ENCODE measurements at regions not wholly inside any gene's neighbourhood (a gene's known extent, or its start where the extent isn't known, plus 50 kb on each side); places are given as distances from the start of the nearest gene placed in this dataset.

DNA sequence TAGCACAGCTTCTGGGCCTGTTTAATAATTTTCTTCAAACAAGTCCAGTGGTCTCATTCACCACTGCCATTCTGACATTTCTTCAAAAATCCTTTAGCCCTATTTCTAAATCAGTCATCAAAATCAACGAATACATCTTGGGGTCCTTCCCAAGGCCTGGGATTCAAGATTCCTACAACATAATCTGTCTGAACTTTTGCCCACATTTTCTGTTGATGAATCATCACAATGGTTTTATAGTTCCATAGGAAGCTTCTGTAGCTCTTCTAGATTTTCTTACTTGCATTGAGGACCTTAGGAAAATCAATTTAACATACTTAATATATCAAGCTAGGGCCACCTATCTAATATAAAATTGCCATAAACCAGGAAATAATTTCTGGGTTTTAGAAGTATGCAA, 811.8 kb upstream of the ACVR2A start:
- H3K4me3 ChIP-seq (ENCODE audit: low read depth, low read length), result no peak overlapping the region
- peak; percentile 24 for DNase-seq (ENCODE audit: low read depth)
- TF ChIP-seq, protein P1, sequence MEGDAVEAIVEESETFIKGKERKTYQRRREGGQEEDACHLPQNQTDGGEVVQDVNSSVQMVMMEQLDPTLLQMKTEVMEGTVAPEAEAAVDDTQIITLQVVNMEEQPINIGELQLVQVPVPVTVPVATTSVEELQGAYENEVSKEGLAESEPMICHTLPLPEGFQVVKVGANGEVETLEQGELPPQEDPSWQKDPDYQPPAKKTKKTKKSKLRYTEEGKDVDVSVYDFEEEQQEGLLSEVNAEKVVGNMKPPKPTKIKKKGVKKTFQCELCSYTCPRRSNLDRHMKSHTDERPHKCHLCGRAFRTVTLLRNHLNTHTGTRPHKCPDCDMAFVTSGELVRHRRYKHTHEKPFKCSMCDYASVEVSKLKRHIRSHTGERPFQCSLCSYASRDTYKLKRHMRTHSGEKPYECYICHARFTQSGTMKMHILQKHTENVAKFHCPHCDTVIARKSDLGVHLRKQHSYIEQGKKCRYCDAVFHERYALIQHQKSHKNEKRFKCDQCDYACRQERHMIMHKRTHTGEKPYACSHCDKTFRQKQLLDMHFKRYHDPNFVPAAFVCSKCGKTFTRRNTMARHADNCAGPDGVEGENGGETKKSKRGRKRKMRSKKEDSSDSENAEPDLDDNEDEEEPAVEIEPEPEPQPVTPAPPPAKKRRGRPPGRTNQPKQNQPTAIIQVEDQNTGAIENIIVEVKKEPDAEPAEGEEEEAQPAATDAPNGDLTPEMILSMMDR (IDR thresholded peaks at IDR 0.05; ENCODE audit: insufficient read depth, low read depth, low read length), result no peak

DNA sequence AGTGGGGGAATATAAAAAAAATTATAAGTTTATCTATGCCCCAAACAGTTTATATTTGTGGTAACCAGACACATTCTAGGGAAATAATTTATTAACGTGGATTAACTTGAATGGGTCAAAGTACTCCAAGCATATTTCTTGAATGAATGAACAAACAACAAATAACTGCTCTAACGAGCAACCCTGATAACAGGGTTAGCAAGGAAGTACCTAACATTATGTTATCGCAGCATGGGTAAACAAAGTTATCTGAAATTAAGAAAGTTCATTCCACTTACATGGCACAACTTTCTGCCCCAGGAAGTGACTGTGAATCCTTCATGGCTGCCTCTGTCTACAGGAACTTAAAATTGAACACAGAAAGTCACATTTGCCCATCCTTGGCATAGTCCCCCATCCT, 812.9 kb upstream of the ACVR2A start:
- TF ChIP-seq, protein P1 (IDR thresholded peaks at IDR 0.05; ENCODE audit: insufficient read depth, low read depth, low read length), result no peak
- no peak overlapping the region for H3K4me3 ChIP-seq (ENCODE audit: low read depth, low read length)
- DNase-seq (ENCODE audit: low read depth), result peak; percentile 82

DNA sequence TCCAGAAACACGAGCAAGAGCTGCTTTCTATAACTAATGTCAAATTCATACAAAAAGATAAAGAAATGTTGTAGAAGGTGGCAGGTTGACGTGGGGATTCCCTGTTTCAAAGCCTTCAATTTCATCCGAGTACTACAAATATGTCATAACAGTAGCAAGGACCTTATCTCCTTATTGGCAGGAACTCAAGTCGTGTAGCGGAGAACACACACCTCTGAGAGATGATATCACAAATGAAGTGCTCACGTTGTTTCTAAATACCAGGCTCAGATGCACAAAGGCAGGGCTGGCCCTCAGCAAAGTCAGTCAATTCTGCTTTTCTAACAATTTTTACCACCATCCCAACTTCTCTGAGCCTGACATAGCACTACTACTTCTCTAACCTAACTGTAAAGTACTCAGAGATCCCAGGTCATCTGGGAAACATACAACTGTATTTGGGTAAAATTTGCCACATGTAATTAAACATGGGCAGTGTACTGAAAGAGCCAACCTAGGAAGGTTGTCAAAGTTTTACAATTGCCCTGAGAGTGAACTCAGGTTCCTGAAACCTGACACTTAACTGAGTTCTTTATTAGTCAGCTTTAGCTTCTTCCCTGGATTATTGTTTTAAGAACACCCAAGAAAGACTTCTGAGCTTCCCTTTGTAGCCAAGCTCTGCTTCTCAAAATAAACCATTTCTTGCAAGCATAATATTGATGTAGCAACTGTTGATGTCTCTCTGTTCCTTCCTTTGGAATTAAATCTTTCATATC, 813.7 kb upstream of the ACVR2A start:
- peak; percentile 78 for DNase-seq (ENCODE audit: low read depth)
- TF ChIP-seq, protein P1 (IDR thresholded peaks at IDR 0.05; ENCODE audit: insufficient read depth, low read depth, low read length), result no peak

DNA sequence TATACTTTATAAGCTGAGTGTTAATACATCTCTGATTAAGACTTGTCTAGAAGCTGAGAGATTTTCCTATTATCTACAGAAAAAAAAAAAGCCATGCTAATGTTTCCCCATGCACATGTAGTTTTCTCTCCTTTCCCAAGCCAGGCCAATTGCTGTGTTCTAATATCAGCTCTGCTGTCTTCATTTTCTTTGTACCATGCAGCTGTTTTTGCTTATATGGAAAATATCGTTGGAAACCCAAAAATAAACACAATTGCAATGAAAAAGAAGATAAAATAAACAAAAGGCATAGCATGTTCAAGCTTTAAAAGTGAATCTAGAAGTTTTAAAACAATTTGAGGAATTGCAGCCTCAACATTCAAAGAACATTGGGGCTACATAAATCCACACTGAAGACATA, 817.4 kb upstream of the ACVR2A start:
- TF ChIP-seq, protein P1 (IDR thresholded peaks at IDR 0.05; ENCODE audit: insufficient read depth, low read depth, low read length), result no peak
- peak; percentile 45 for DNase-seq (ENCODE audit: low read depth)
- no peak overlapping the region for H3K4me3 ChIP-seq (ENCODE audit: low read depth, low read length)

More for the DNA sequence above, 813.7 kb upstream of the ACVR2A start:
- H3K4me3 ChIP-seq (ENCODE audit: low read depth, low read length), result no peak overlapping the region

DNA sequence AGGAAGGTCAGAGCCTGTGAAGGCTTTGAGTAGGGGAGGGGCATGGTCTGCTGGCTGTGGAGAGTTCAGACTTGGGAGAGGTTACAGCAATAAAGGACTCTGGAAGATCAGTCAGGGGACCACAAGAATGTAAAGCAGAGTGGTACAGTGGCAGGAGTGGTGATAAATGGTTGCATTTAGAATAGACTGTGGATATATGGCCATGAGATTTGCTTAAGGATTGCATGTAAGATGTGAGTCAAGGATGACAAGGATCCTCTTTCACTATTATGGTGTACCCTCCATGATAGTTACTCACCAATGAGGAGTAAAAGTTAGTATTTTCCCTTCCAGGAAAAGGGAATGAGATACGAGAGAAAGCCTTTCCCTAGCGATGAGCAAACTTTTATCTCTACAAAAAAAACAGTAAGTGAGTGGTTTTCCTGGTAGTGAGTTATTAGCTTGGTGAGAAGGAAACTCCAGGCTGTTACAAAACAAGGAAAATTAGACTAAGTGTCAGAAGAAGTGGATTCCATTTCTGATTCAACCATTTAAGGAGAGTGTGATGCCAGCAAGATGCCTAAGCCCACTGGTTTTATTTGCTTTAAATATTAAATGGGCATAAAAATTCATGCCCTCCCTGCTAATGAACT, 818.0 kb upstream of the ACVR2A start:
- H3K4me3 ChIP-seq (ENCODE audit: low read depth, low read length), result no peak overlapping the region
- peak; percentile 94 for DNase-seq (ENCODE audit: low read depth)
- TF ChIP-seq, protein P1 (IDR thresholded peaks at IDR 0.05; ENCODE audit: insufficient read depth, low read depth, low read length), result no peak

DNA sequence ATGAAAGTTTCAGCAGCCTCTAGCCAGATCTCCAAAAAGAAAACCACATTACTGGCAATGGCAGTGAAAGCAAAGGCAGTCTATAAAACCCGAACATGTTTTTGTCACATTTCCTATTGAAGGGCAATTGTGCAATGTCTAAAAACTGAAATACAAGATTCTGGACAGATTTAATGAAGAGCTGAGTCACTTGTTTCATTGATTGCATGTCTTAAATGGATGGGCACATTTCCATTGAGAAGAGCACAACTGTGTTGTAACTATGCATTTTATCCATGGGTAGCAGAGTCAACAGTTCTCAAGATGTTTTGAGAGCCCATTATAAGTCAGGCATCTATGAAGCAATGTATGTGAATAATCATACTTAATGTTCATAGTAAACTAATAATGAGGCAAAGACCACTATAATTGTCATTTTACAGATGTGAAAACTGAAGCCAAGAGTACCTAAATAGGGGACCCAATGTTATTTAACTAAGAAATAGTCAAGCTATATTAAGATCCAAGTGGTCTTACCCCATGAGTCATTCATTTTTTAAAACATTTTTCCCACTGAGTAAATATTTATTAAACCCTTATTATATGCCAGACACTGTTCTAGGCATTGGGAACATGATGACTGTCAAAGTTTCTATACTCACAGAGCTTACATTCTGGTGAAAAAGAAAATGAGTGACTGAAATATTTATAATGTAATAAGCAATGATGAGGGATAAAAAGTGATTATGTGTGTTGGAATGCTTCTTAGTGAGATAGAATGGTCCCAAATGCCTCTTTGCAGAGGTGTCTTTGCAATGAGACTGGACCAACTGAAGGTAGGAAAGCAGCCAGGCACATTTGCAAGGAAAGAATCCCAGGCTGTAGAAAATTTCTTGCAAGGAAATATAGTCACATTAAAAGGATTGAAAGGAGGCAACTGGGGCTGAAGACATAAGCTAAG, 818.9 kb upstream of the ACVR2A start:
- TF ChIP-seq, protein P1 (IDR thresholded peaks at IDR 0.05; ENCODE audit: insufficient read depth, low read depth, low read length), result no peak
- H3K4me3 ChIP-seq (ENCODE audit: low read depth, low read length), result no peak overlapping the region
- DNase-seq (ENCODE audit: low read depth), result peak; percentile 81
